ENCODE measurements at regions not wholly inside any gene's neighbourhood (a gene's known extent, or its start where the extent isn't known, plus 50 kb on each side); places are given as distances from the start of the nearest gene placed in this dataset.
A peak's percentile ranks its signal among the peaks of the same experiment; 100 is the strongest.

DNA sequence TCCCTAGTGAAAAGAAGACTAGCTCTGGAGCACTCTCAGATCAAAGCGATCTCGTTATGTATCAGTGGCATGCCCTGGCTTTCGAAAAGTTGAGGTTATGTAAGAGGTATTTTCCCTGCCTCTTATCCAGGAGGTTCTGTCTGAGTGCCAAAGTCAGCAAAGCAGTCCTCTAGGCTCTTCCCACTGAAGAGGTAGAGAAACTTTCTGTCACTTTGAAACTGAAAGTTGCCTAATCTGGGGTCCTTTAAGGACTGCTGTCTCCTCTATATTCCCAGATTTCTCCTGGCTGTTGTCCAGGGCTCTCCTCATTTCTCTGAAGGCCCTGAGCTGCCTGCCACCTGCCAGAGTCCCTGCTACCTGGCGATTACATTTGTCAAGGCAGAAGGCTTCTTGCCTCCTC, 96.3 kb downstream of the B3GNT2 start:
- CTCF ChIA-PET, result no interaction called here

DNA sequence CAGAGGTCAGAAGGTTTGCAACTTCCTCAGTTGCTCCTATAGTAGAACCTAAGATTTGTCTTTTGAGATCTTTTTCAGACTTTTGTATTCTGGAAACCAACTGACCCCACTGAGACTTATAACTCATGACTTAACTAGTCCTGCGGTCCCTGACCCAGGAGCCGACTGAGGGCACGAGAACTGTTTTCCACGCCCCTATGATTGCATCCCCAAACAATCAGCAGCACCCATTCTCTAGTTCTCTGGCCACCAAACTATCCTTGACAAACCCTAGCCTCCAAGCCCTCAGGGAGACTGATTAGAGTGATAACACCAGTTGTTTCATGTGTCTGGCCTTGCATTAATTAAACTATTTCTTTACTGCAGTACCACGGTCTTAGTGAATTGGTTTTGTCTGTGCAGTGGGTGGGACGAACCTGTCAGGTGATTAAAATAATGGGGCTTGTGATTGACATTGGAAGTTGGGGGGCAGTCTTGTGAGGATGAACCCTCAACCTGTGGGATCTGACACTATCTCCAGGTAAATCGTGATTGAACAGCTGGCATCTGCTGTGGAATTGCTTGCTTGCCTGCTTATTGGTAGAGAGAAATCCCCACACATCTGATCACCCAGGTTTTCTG, 95.7 kb downstream of the B3GNT2 start:
- no TSS peak for BruUV-seq (replicated peaks)
- Histone ChIP-seq H3K9me2 (ENCODE audit: insufficient read depth) (no peaks in the 10 kb centered on the region), H3F3A (ENCODE audit: insufficient read depth, low read depth) (peaks cover 49% of the 10 kb centered on the region), H3K27me3 (ENCODE audit: insufficient read depth, low read depth) (no peaks in the 10 kb centered on the region), H3K4me1 (replicated peaks; ENCODE audit: insufficient read depth) (peaks cover 68% of the 10 kb centered on the region), H3K27ac (peak overlapping the region; percentile 93), H3K79me2 (ENCODE audit: low read depth) (0 out of 2 replicates have a peak, but pooled peaks cover 4% of the 10 kb centered on the region), H3K9me3 (ENCODE audit: insufficient read depth, low read depth) (no peaks in the 10 kb centered on the region), H2AFZ (no peak overlapping the region), H3K4me2 (peak overlapping the region; percentile 88), H3K4me3 (no peak overlapping the region), H4K20me1 (ENCODE audit: insufficient read depth) (no peaks in the 10 kb centered on the region), H3K36me3 (ENCODE audit: low read depth) (no peaks in the 10 kb centered on the region)
- intact Hi-C loops (cut with micrococcal nuclease; ENCODE audit: unreplicated experiment), result loop anchor here (2.0 kb wide), 1 partner anchor 63 kb away; no protein-coding TSS in a partner anchor
- ChIA-PET CTCF (no interaction called here), POLR2A (ENCODE audit: unreplicated experiment) (no interaction called here)
- no peak for TF ChIP-seq EZH2 (IDR thresholded peaks at IDR 0.05; ENCODE audit: low read depth)
- TF ChIP-seq, protein P1, sequence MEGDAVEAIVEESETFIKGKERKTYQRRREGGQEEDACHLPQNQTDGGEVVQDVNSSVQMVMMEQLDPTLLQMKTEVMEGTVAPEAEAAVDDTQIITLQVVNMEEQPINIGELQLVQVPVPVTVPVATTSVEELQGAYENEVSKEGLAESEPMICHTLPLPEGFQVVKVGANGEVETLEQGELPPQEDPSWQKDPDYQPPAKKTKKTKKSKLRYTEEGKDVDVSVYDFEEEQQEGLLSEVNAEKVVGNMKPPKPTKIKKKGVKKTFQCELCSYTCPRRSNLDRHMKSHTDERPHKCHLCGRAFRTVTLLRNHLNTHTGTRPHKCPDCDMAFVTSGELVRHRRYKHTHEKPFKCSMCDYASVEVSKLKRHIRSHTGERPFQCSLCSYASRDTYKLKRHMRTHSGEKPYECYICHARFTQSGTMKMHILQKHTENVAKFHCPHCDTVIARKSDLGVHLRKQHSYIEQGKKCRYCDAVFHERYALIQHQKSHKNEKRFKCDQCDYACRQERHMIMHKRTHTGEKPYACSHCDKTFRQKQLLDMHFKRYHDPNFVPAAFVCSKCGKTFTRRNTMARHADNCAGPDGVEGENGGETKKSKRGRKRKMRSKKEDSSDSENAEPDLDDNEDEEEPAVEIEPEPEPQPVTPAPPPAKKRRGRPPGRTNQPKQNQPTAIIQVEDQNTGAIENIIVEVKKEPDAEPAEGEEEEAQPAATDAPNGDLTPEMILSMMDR (conservative IDR thresholded peaks at IDR 0.05), result no peak
- DNase-seq, result peak in 1 of 2 experiments; percentile 56

More for the DNA sequence above, 96.3 kb downstream of the B3GNT2 start:
- DNase-seq, result peak; percentile 26 to 82
- TF ChIP-seq, protein P1 (conservative IDR thresholded peaks at IDR 0.05), result no peak
- TF ChIP-seq EZH2 (IDR thresholded peaks at IDR 0.05; ENCODE audit: low read depth), result no peak
- no TSS peak for BruUV-seq (replicated peaks)
- H3K9me3 ChIP-seq (ENCODE audit: insufficient read depth, low read depth), result no peaks in the 10 kb centered on the region
- H3K4me3 ChIP-seq, result no peak overlapping the region; the same call in 1 of the 2 replicates
- H2AFZ ChIP-seq, result no peak overlapping the region
- POLR2A ChIA-PET (ENCODE audit: unreplicated experiment), result interaction anchor here (0.5 kb wide), 1 partner anchor 707 kb away, joined by 3 read pairs; no protein-coding TSS in a partner anchor
- H3K4me1 ChIP-seq (replicated peaks; ENCODE audit: insufficient read depth), result peaks cover 68% of the 10 kb centered on the region
- 0 out of 2 replicates have a peak, but pooled peaks cover 4% of the 10 kb centered on the region for H3K79me2 ChIP-seq (ENCODE audit: low read depth)
- H3K36me3 ChIP-seq (ENCODE audit: low read depth), result no peaks in the 10 kb centered on the region
- peak overlapping the region; percentile 88 for H3K4me2 ChIP-seq
- no peaks in the 10 kb centered on the region for H3K27me3 ChIP-seq (ENCODE audit: insufficient read depth, low read depth)
- H4K20me1 ChIP-seq (ENCODE audit: insufficient read depth), result no peaks in the 10 kb centered on the region
- peak overlapping the region; percentile 93 for H3K27ac ChIP-seq
- no peaks in the 10 kb centered on the region for H3K9me2 ChIP-seq (ENCODE audit: insufficient read depth)
- peaks cover 49% of the 10 kb centered on the region for H3F3A ChIP-seq (ENCODE audit: insufficient read depth, low read depth)
- intact Hi-C loops (cut with micrococcal nuclease; ENCODE audit: unreplicated experiment), result loop anchor here (2.0 kb wide), 1 partner anchor 63 kb away; no protein-coding TSS in a partner anchor

DNA sequence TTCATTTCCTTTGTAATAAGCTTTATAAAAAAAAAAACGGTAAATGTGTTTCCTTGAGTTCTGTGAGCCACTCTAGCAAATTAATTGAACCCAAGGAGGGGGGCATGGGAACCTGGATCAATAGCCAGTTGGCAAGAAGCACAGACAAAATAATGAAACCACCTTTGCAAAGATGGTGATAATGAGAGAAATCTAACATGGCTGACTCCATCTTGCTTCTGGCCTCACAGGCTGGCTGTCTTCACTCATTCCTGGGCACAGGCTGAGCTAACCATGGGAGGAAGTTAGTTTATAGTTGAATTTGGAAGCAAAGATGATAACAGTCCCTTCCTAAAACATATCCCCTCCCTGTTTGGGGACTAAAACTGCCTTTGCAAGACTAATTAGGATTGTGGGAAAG, 95.1 kb downstream of the B3GNT2 start:
- no peak for TF ChIP-seq EZH2 (IDR thresholded peaks at IDR 0.05; ENCODE audit: low read depth)
- TF ChIP-seq, protein P1 (conservative IDR thresholded peaks at IDR 0.05), result no peak
- Histone ChIP-seq H3K36me3 (ENCODE audit: low read depth) (no peaks in the 10 kb centered on the region), H3K4me2 (0 out of 2 replicates have a peak overlapping the region, but pooled peaks have one; percentile 88), H3K4me3 (no peak overlapping the region), H2AFZ (no peak overlapping the region), H3K9me3 (ENCODE audit: insufficient read depth, low read depth) (no peaks in the 10 kb centered on the region), H3K27ac (peak overlapping the region; percentile 93; the same call in 1 of the 2 replicates), H4K20me1 (ENCODE audit: insufficient read depth) (no peaks in the 10 kb centered on the region), H3K79me2 (ENCODE audit: low read depth) (0 out of 2 replicates have a peak, but pooled peaks cover 4% of the 10 kb centered on the region), H3K9me2 (ENCODE audit: insufficient read depth) (no peaks in the 10 kb centered on the region), H3K27me3 (ENCODE audit: insufficient read depth, low read depth) (no peaks in the 10 kb centered on the region), H3K4me1 (replicated peaks; ENCODE audit: insufficient read depth) (peaks cover 68% of the 10 kb centered on the region), H3F3A (ENCODE audit: insufficient read depth, low read depth) (peaks cover 49% of the 10 kb centered on the region)
- BruUV-seq (replicated peaks), result no TSS peak
- CTCF ChIA-PET, result no interaction called here
- intact Hi-C loops (cut with micrococcal nuclease; ENCODE audit: unreplicated experiment), result no loop called here
- POLR2A ChIA-PET (ENCODE audit: unreplicated experiment), result no interaction called here
- DNase-seq, result no peak

Measured in PC-9 (cell line).